ENCODE measurements at regions not wholly inside any gene's neighbourhood (a gene's known extent, or its start where the extent isn't known, plus 50 kb on each side); places are given as distances from the start of the nearest gene placed in this dataset.

GRCh38 chr13:52961256-52961910, 67.2 kb upstream of the OLFM4 start:
- no peak for TF ChIP-seq CTCF (conservative IDR thresholded peaks at IDR 0.05; ENCODE audit: control insufficient read depth, insufficient read depth, low read depth, low read length)
- no peak for DNase-seq (ENCODE audit: low read depth)
- H3K4me3 ChIP-seq (ENCODE audit: control insufficient read depth, low read depth, low read length): no peak overlapping the region

DNA sequence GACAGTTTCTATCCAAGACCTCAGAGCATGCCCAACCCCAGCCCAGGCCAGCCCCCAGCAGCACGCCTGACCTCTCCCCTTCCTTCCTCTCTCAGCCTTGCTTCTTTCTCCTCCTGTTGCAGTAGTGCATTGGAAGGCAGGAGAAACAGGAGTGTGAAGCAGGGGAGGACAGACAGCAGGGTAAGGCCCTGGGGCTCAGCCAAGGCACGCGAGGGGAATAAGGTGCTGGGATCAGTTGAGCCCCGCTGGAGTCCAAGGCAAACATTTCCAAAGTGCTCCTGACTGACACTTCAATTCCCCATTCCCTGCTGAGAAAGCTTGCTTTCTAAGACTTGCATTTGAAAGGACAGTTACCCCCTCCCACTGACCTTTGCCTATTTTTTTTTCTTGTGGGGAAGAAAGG, 73.1 kb upstream of the OLFM4 start:
- H3K4me3 ChIP-seq (ENCODE audit: control insufficient read depth, low read depth, low read length): no peak overlapping the region
- no peak for TF ChIP-seq CTCF (conservative IDR thresholded peaks at IDR 0.05; ENCODE audit: control insufficient read depth, insufficient read depth, low read depth, low read length)
- no peak for DNase-seq (ENCODE audit: low read depth)

- no peak for TF ChIP-seq CTCF (conservative IDR thresholded peaks at IDR 0.05; ENCODE audit: control insufficient read depth, insufficient read depth, low read depth, low read length)
- H3K4me3 ChIP-seq (ENCODE audit: control insufficient read depth, low read depth, low read length): no peak overlapping the region
- DNase-seq (ENCODE audit: low read depth): no peak
These were observed 73.8 kb upstream of the OLFM4 start for GRCh38 chr13:52954838-52955237.

DNA sequence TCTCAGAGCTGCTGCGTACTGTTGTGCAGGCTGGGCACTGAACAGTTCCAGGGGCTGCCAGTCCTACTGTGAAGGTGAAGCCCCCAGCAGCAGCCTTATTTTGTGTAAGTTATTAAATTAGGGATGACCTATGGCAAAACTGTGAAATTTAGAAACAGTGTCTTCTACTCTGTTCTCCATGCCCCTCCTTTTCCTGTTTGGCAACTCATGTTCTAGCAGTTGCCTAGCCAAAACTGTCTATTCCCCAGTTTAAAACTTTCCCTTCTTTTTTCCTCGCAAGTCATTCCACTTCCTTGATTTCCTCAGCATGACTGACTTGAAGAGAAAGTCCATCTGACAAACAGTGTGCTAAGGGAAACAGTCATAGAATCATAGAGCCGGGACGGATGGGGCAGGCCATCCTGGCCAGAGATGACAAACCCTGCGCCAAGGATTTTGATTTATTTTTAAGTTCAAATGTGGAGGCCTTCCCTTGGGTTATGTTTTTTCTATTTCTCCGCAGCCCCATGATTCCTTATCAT, 78.1 kb upstream of the OLFM4 start:
- DNase-seq (ENCODE audit: low read depth): no peak

GRCh38 chr13:52949742-52950141, 78.9 kb upstream of the OLFM4 start:
- no peak for DNase-seq (ENCODE audit: low read depth)
- TF ChIP-seq CTCF (conservative IDR thresholded peaks at IDR 0.05; ENCODE audit: control insufficient read depth, insufficient read depth, low read depth, low read length): no peak
- no peak overlapping the region for H3K4me3 ChIP-seq (ENCODE audit: control insufficient read depth, low read depth, low read length)

More for the DNA sequence above, 78.1 kb upstream of the OLFM4 start:
- no peak for TF ChIP-seq CTCF (conservative IDR thresholded peaks at IDR 0.05; ENCODE audit: control insufficient read depth, insufficient read depth, low read depth, low read length)
- no peak overlapping the region for H3K4me3 ChIP-seq (ENCODE audit: control insufficient read depth, low read depth, low read length)

DNA sequence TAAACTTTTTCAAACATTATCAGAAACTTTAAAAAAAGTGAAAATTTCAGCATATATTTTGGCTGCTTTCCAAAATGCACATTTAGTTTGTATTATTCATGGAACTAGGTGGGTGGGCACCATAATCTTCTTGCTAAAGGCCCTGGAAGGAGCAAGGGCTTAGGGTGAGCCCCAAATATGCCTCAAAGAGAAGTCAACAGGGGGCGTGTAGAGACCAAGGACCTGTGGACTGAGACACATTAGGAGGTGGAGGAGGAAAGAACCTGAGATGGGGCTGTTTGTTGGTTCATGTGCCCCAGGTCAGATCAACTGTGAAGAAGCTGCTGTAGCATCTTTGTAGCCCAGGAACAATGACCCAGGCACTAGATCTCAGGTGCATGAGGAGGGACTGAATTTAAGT, 79.6 kb upstream of the OLFM4 start:
- no peak for TF ChIP-seq CTCF (conservative IDR thresholded peaks at IDR 0.05; ENCODE audit: control insufficient read depth, insufficient read depth, low read depth, low read length)
- DNase-seq (ENCODE audit: low read depth): no peak
- no peak overlapping the region for H3K4me3 ChIP-seq (ENCODE audit: control insufficient read depth, low read depth, low read length)

All from fibroblast of mammary gland (primary cell).